Endothelial cell of umbilical vein (primary cell): ENCODE measurements at regions not wholly inside any gene's neighbourhood (a gene's known extent, or its start where the extent isn't known, plus 50 kb on each side); places are given as distances from the start of the nearest gene placed in this dataset.

Experiments used
- CTCF ChIP-seq, 2 donors: IDR thresholded peaks; 1 replicate in 1 of 2; 2 replicates in 1 of 2; pipeline ENCODE4 v1.5.1; 2011; ENCODE audit warnings: low read length in 2 of 2, mild to moderate bottlenecking in 2 of 2, moderate library complexity in 2 of 2, control low read depth in 1 of 2, inconsistent platforms in 1 of 2, low read depth in 1 of 2; ENCODE audit not compliant: insufficient read depth in 1 of 2; ENCODE audit errors: extremely low read depth in 1 of 2
- EZH2 ChIP-seq: IDR thresholded peaks from 2 replicates; pipeline ENCODE4 v1.6.1; 2012; ENCODE audit warnings: borderline replicate concordance, low read depth, mild to moderate bottlenecking, moderate library complexity, low read length, inconsistent platforms; ENCODE audit not compliant: severe bottlenecking
- POLR2A ChIP-seq: IDR thresholded peaks from 2 replicates; pipeline ENCODE4 v1.6.1; 2012; ENCODE audit warnings: low read depth, mild to moderate bottlenecking, control low read depth, low read length
- POLR2AphosphoS5 ChIP-seq: IDR thresholded peaks from 2 replicates; pipeline ENCODE4 v1.6.1; 2012; ENCODE audit warnings: low read depth, mild to moderate bottlenecking, control low read depth, low read length, moderate library complexity; ENCODE audit not compliant: insufficient read depth
- TF ChIP-seq, protein P1 (sequence below): IDR thresholded peaks from 2 replicates; pipeline ENCODE4 v1.6.1; 2011; ENCODE audit not compliant: insufficient read depth, insufficient read length

GRCh38 chr3:191750618-191751017, 289.7 kb downstream of the PYDC2 start:
- TF ChIP-seq CTCF (IDR thresholded peaks at IDR 0.05; ENCODE audit: extremely low read depth in 1 of 2, insufficient read depth in 1 of 2, low read depth in 1 of 2, low read length in 2 of 2): no peak
- no peak for TF ChIP-seq EZH2
- TF ChIP-seq, protein P1, sequence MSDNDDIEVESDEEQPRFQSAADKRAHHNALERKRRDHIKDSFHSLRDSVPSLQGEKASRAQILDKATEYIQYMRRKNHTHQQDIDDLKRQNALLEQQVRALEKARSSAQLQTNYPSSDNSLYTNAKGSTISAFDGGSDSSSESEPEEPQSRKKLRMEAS: no peak
- no peak for TF ChIP-seq POLR2AphosphoS5
- no peak for TF ChIP-seq POLR2A
